HT-29 (cell line): ENCODE measurements at regions not wholly inside any gene's neighbourhood (a gene's known extent, or its start where the extent isn't known, plus 50 kb on each side); places are given as distances from the start of the nearest gene placed in this dataset.
A peak's percentile ranks its signal among the peaks of the same experiment; 100 is the strongest.

ENCODE experiments used
- DNase-seq: peaks from one replicate; pipeline ENCODE4 v3.0.0-alpha.2; 2015; ENCODE audit warnings: low spot score

- no peak for DNase-seq
These were observed 172.6 kb upstream of the SOX4 start for GRCh38 chr6:21420926-21421325.

DNA sequence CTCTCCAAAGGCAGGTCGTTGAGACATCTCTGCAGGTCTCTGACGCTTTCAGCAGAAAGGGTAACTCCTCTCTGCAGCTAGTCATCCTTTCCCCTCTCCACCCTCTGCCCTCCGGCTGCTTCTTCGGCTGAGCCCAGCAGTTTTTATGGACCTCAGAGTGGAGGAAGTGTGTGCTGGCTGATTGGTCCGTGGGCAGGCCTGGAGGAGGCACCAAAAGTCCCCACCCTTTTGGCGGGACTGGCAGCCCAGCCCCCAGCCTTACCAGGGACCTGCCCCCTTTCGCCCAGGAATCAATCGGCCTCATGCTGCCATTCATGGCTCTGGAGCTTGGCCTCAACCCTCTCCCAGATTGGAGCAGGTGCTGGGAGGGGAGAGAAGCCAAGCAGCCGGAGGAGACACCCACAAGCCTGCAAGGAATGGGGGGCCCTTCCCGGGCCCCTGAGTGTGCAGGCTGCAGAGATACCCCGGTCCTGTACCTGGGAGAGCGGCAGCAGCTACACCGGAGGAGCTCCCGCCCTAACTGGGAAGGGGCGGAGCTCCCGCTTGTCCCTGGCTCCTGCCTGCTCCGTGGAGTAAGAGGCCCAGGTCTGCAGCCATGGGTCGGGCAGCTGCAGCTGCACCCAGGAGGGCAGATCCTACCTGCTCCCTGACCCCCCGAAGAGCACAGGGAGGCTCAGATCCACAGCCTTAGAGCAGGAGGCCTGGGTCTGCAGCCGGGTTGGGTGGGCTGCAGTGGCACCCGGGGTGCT, 170.3 kb upstream of the SOX4 start:
- DNase-seq: no peak

DNA sequence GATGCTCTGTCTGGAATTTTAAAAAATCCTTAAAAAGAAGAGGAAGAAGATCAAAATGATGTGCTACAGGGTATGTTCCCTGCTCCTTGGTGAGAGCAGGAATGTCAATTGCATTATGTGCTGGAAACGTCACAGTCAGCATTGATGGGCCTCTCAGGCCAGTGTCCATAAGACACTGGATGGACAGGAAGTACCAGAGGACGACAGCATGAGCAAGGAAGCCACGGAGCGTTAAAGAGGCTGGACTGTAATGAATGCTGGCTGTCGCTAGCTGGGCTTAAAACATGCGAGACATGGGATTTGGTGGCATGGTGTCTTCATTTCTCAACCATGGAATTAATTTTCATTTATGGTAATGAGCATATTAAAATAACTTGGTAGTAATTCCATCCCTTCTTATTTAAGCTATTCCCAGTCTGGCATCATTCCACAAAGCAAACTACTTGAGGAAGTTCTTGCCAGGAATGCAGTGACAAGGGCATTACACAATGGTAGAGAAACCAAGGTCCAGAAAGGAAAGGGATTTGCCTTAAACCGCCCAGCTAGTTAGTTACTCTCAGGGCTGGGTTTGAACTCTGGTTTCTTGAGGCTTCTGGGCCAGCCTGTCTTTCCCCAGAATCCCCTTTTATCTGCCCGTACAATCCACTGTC, 166.6 kb upstream of the SOX4 start:
- DNase-seq: peak; percentile 42

DNA sequence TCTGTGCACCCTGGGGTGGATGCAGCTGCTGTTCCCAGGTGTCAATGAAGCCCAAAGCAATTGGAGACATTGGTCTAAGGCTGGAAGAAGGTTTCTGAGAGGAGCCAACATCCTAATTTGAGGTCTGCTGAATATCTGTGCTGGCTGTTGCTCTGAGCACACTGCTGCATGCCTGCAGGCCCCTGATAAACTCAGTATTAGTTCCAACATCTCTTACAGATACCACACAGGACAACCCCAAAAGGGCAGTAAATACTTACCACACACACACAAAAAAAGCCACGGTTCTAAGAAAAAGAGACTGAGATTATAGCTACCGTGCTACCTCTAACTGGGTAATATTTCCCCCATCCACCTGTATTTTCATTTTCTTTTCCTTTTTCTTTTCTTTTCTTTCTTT, 164.3 kb upstream of the SOX4 start:
- no peak for DNase-seq

DNA sequence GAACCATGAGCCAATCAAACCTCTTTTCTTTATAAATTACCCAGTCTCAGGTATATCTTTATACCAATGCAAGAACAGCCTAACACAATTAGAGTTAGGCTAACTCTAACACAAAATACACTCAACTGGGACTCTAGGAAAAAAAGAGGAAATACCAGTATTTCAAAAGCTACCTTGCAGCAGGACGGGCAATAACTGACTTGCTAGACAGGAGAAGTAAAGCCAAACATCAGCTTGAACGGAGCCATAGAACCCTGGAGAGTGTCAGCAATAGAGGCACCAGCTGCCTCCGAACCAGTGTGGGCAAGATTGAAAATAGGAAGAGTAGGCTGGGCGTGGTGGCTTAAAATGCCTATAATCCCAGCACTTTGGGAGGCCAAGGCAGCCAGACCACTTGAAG, 162.0 kb upstream of the SOX4 start:
- no peak for DNase-seq

GRCh38 chr6:21436625-21437024, 156.9 kb upstream of the SOX4 start:
- no peak for DNase-seq

GRCh38 chr6:21437581-21437980, 156.0 kb upstream of the SOX4 start:
- no peak for DNase-seq

DNA sequence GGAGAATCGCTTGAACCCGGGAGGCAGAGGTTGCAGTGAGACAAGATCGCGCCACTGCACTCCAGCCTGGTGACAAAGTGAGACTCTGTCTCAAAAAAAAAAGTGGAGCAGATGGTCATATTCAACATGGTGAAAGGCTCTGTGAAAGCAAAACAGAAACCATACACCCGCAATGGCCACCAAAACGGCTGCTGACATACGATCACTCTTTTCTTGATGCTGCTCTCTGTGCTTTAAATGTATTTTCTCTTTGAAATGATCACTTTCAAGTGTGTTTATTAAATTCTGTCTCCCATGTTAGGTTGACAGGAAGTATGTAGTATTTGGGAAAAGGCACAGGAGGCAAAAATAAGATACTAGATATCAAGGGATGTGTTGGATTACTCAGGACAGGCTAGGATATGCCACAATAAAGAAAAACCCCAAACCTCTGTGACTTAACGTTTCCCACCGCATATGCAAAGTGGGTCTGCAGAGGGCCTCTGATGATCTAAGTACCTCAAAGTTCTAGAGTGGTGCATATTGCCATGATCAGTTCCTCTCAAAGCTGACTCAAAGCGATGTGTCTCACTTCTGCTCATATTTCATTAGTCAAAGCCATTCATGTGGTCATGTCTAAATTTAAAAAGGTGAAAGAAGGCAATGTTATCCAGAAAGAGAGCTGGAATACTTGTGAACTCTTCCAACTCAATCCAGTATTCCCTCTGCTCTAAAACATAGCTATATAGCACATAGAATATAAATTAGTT, 155.1 kb upstream of the SOX4 start:
- no peak for DNase-seq

GRCh38 chr6:21438986-21439352, 154.6 kb upstream of the SOX4 start:
- no peak for DNase-seq

DNA sequence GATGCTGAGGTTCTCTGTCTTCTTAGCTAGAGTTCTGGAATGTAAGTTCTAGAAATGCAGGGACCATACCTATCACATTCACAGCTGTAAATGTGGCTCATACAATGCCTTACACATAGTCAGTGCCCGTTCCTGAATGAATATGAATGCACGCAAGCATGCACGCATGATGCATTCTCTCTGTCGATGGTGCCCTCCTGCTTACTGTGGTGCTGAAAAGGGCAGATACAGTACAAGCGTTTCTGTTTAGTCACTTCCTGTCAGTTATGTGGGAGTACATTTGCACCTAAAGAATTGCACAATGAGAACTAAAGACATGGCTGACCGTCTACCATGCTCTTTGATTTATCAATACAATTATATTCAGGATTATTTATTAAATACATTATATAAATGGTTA, 152.2 kb upstream of the SOX4 start:
- no peak for DNase-seq

GRCh38 chr6:21442874-21443273, 150.7 kb upstream of the SOX4 start:
- no peak for DNase-seq

DNA sequence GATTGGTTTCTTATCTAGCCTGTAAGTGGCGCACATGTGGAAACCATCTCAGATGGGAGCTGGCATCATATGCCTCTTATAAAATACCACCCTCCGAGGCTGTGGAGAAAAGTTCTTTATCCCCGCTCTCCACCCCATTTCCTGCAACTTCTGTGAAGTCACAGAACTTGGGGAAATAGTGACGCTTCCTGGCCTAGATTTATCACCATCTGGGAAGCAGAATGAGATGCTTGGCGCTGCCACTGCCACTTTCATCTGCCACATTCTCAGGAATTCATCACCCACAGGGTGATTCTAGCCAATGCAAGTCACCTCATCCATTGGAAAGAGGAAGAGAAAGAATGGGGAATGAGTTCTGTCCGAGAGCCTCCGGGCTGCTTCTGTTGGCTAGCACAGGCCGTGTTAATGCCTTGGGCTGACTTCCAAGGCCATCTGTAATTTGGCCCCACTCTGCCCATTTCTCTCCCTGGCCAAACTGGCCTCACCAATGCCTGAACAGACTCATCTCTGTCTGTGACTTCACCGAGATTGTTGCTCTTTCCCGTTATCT, 148.8 kb upstream of the SOX4 start:
- no peak for DNase-seq

- no peak for DNase-seq
These were observed 145.6 kb upstream of the SOX4 start for GRCh38 chr6:21447987-21448386.

DNA sequence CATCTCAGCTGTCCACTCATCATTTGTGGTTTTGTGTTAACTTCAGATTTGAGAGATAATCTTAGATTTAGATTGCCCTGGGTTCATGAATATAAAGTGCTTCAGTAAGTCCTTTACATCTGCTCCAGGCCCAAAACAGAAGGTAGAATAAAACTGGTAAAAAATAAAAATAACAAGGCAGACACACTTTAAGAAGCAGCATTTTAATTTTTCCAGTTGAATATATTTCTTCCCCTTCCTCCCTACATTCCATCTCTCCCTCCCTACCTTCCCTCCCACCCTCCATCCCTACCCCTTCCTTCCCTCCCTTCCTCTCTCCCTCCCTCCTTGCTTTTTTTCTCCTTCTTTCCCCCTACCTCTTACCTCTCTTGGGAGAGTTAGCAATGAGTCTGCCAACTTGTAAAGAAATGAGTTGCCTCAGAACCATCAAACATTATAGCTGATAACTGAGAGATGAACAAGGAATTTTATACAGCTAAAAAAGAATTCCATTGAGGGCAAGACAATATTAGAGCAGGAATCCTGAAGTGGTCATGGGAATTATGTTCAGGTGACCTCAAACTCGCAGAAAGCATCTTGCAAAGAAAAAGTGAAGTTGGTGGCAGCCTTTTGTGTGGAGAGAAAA, 145.0 kb upstream of the SOX4 start:
- no peak for DNase-seq

DNA sequence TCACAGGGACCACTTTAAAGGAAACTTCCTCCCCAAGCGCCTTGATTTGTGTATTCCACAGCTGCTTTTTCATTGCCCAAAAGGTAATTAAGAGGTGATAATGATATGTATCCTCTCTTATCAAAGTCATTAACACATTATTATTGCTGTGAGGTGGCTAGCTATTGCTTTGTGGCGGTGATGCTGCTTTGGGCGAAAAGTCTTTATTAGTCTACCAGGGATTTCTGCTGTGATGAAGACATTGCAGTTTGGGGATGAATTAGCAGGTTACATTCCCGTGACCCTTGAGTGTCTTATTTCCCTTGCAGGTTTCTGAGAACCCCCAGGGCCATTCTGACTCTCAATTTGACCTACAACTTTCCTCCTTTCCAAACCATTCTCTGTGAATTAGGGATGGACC, 143.4 kb upstream of the SOX4 start:
- DNase-seq: no peak

GRCh38 chr6:21450628-21451027, 142.9 kb upstream of the SOX4 start:
- DNase-seq: no peak

DNA sequence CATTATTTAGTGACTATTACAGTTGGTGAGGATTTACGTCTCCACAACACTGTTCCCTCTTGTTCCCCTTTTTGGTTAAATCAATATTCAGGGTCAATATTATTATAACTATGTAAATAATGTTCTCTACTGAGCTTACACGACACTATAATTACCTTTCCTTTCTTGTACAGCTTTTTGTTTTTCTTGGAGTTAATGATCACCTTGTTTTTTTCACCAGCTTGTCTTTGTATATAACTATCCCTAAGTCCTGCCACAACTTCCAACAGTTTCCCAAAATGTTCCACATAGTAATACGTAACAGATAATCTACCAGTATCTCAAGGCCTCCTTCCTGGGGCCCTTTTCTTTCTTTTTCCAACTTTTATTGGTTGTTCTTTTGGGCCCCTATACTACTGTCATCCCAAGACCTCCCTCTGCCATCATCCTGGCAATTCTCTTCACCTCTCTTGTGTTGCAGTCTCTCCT, 142.0 kb upstream of the SOX4 start:
- no peak for DNase-seq

DNA sequence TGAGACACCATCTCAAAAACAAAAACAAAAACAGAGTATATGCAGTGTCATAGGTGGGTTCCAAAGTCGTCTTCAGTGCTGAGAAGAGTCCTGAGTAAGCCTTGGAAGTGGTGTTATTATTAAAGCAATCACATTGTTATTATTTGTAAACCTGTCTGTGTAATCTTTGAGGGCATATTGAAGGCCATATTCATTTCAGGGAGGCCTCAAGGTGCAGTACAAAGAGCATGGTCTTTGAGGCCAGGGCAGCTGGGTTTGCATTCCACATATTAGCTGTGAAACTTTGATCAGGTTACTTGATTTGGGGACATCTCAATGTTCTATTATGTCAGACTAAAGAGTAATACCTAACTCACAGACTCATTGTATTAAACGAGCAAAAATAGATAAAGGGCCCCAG, 139.3 kb upstream of the SOX4 start:
- no peak for DNase-seq

- no peak for DNase-seq
These were observed 138.5 kb upstream of the SOX4 start for GRCh38 chr6:21455071-21455470.

DNA sequence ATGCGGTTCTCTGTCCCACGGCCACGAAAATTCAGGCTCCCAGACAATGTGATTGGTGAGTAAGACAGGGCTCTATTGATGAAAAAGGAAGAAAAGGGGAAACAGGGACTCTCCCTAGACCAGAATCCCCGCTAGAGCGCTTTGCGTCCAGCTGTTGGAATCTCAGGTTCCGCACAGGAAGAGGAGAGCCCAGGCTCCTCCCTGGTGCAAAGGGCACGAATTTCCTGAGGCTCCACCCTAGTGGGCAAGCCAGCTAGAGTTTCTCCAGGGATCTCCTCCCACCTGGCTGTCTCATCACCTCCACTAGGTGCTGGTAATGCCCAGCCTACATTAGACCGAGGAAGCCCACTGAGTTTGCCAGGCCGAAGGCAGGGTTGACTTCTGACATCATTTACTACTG, 135.9 kb upstream of the SOX4 start:
- peak; percentile 67 for DNase-seq

GRCh38 chr6:21459641-21460040, 133.9 kb upstream of the SOX4 start:
- no peak for DNase-seq
